ENCODE measurements at regions not wholly inside any gene's neighbourhood (a gene's known extent, or its start where the extent isn't known, plus 50 kb on each side); places are given as distances from the start of the nearest gene placed in this dataset.

- DNase-seq = no peak
Observed at GRCh38 chr4:138298866-138299265, 56.7 kb upstream of the SLC7A11 start.

DNA sequence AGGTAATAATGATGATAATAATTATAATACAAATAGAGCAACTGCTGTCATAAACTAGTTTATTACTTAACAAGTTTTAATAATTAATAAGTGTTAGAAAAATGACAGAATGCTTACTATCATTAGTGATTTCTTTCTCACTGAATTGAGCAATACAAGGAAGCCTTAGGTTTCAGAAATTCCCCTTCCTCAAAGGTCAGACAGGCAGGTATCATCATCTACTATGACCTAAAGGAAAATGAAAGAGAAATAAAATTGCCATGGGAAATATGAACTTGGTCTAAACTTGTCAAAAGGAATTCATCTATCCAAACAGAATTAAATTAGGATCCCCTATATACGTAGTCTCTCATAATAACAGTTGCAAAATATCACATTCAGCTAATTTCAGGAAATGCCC lies 56.3 kb upstream of the SLC7A11 start:
- no peak for DNase-seq

DNA sequence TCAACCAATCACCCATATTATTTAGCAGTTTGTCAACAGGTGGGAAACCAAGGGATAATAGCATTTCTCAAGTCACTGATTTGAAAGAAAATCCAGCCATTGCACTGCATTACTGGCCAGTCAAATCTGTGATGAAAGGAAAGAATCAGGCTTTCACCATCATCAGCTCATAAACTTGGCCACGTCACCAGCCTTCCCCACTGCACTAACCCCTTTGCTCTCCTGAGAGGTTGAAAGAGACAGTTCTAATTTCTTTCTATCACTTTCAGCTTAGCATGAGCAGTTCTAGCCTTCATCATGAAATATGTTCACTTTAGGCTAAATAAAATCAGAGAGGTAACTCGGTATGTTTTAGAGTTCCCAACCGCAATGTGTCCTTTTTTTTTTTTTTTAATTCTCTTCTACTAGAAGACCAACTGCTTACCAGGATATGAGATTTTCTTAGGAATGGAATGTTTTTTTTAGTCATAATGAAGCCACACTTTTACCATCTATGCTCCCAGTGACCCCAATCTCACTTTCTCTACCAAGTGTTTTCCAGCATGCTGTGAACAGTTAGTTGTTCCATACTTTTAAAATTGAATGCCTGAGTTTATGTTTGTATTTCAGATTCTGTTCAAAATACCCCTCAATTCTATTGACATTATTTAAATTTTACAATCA lies 55.7 kb upstream of the SLC7A11 start:
- DNase-seq = no peak

- DNase-seq = no peak
Observed at GRCh38 chr4:138292321-138292720, 50.2 kb upstream of the SLC7A11 start.

Measured in stimulated activated CD4-positive, alpha-beta T cell treated with anti-CD3 and anti-CD28 coated beads, Interleukin-4, amount 100 ng/mL, for 24 hours (primary cell).